ENCODE measurements at regions not wholly inside any gene's neighbourhood (a gene's known extent, or its start where the extent isn't known, plus 50 kb on each side); places are given as distances from the start of the nearest gene placed in this dataset.

DNA sequence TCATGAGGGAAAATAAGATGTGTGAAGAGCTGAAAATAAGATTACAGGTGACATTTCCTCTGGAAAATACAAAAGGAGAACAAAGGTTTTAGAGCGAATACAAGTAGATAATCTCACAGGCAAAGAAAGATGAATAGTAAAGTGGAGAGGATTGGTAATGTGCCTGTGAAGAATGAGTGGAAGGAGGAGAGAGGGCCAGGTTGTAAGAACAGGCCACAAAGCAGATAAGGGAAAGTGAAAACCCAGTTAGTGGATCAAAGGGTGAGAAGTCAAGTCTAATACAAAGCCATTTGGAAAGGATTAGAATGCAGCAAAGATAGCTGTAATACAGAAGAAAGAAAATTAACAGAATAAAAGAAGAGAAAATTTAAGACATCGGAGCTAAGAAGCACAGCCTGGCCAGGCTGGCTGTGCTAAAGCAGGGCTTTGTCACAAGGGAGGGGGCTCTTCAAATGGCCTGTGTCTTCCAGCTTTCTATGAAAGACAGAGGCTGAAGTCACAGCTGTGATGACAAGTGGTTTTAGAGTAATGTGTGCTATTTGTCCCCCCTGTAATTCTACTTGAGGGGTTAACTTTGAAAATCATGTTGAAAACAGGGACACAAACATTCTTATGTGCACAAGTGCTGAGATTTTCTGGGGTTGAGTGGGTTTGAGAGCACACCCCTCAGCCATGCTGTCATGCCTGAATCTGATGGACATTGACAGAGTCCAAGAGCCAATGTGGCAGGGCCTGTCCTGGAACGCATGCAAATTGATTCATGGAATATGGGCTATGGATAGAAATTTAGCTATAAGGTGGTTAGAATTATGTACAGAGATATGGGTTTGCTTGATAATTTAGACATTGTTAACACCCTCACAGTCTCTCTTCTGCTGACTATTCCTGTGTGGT, 344.5 kb upstream of the NAV3 start:
- no peak for DNase-seq (ENCODE audit: low read depth)
- no peak overlapping the region for H3K4me3 ChIP-seq (ENCODE audit: low read depth, low read length)
- TF ChIP-seq CTCF (IDR thresholded peaks at IDR 0.05; ENCODE audit: low read depth, low read length, missing control alignments) = no peak

GRCh38 chr12:77481687-77482086, 349.0 kb upstream of the NAV3 start:
- no peak overlapping the region for H3K4me3 ChIP-seq (ENCODE audit: low read depth, low read length)
- DNase-seq (ENCODE audit: low read depth) = no peak
- no peak for TF ChIP-seq CTCF (IDR thresholded peaks at IDR 0.05; ENCODE audit: low read depth, low read length, missing control alignments)

- DNase-seq (ENCODE audit: low read depth) = no peak
- no peak for TF ChIP-seq CTCF (IDR thresholded peaks at IDR 0.05; ENCODE audit: low read depth, low read length, missing control alignments)
- H3K4me3 ChIP-seq (ENCODE audit: low read depth, low read length) = no peak overlapping the region
These were observed 352.7 kb upstream of the NAV3 start for GRCh38 chr12:77477907-77478533.

GRCh38 chr12:77471801-77472200, 358.9 kb upstream of the NAV3 start:
- no peak overlapping the region for H3K4me3 ChIP-seq (ENCODE audit: low read depth, low read length)
- DNase-seq (ENCODE audit: low read depth) = no peak
- no peak for TF ChIP-seq CTCF (IDR thresholded peaks at IDR 0.05; ENCODE audit: low read depth, low read length, missing control alignments)

DNA sequence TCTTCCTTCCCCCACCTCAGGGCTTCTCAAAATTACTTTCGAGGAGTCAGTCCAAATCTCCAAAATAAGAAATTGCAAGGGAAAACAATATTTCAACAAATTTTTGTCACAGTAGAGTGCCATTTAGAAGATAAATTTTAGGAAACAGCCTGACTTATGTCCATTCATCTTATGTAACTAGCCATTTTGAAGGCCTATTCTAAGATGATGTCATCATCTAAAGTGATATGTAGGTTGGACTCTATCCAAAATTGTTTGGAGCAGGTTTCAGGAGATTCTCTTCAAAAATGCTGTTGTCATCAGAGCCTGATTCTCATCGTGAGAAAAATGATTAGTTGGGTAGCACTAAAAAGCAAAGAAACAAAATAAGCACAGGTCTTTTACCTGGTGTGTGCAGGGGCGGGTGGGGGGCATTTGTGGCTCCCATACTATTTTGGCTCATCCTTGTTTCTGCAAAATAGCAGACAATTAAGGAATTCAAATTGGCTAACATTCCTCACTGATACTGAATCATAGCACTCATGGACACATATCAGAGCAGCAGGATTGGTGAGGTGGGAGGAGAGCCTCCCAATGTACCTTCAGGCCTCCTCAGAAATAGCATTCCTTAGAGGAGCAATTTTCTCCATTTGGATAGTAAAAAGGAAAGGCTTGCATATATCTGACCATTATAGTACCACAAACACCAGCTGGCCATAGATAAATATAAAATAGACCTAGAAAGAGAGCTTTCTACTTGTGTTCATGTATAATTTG, 360.9 kb upstream of the NAV3 start:
- DNase-seq (ENCODE audit: low read depth) = no peak
- TF ChIP-seq CTCF (IDR thresholded peaks at IDR 0.05; ENCODE audit: low read depth, low read length, missing control alignments) = no peak
- H3K4me3 ChIP-seq (ENCODE audit: low read depth, low read length) = no peak overlapping the region

GRCh38 chr12:77442633-77443032, 377.3 kb upstream of the E2F7 start:
- no peak for DNase-seq (ENCODE audit: low read depth)
- no peak for TF ChIP-seq CTCF (IDR thresholded peaks at IDR 0.05; ENCODE audit: low read depth, low read length, missing control alignments)
- no peak overlapping the region for H3K4me3 ChIP-seq (ENCODE audit: low read depth, low read length)
